ENCODE measurements at regions not wholly inside any gene's neighbourhood (a gene's known extent, or its start where the extent isn't known, plus 50 kb on each side); places are given as distances from the start of the nearest gene placed in this dataset.

GRCh38 chr3:66934725-66935124, 63.4 kb upstream of the KBTBD8 start:
- TF ChIP-seq CTCF (IDR thresholded peaks at IDR 0.05) (no peak), POLR2A (IDR thresholded peaks at IDR 0.05) (no peak)
